Heart left ventricle (tissue), 16 donors: ENCODE measurements at regions not wholly inside any gene's neighbourhood (a gene's known extent, or its start where the extent isn't known, plus 50 kb on each side); places are given as distances from the start of the nearest gene placed in this dataset.

ENCODE experiments used
- ATAC-seq, 4 donors: fragments of 200-7000 bp; cut with Tn5 transposase; one replicate each; pipeline ENCODE4 v1.9.1; 2020 to 2022; ENCODE audit warnings: moderate library complexity in 4 of 4, mild to moderate bottlenecking in 3 of 4, moderate number of reproducible peaks in 1 of 4
- DNase-seq, 5 donors: peaks; one replicate each; pipeline ENCODE4 v3.0.0-alpha.2; 2020
- H3K27ac ChIP-seq, 12 donors: fragments of 200-600 bp; sonication (generic) in 4 of 12; one replicate each; pipeline versions ENCODE4 v1.5.0 to v1.8.0; 2016 to 2022; ENCODE audit warnings: mild to moderate bottlenecking in 2 of 12
- H3K27me3 ChIP-seq, 9 donors: fragments of 200-600 bp; sonication (generic) in 2 of 9; one replicate each; pipeline versions ENCODE4 v1.5.1 to v1.8.0; 2016 to 2022; ENCODE audit warnings: mild to moderate bottlenecking in 3 of 9
- H3K36me3 ChIP-seq, 9 donors: fragments of 200-600 bp; sonication (generic) in 2 of 9; one replicate each; pipeline versions ENCODE4 v1.5.0 to v1.8.0; 2018 to 2022; ENCODE audit warnings: mild to moderate bottlenecking in 2 of 9
- H3K4me1 ChIP-seq, 12 donors: fragments of 200-600 bp; sonication (generic) in 4 of 12; one replicate each; pipeline versions ENCODE4 v1.5.0 to v1.8.0; 2016 to 2022; ENCODE audit warnings: mild to moderate bottlenecking in 3 of 12
- H3K4me3 ChIP-seq, 12 donors: fragments of 200-600 bp; sonication (generic) in 4 of 12; one replicate each; pipeline versions ENCODE4 v1.5.0 to v1.8.0; 2017 to 2022; ENCODE audit warnings: mild to moderate bottlenecking in 9 of 12, moderate library complexity in 4 of 12
- H3K9me3 ChIP-seq, 12 donors: fragments of 200-600 bp; sonication (generic) in 4 of 12; one replicate each; pipeline versions ENCODE4 v1.5.0 to v1.8.0; 2016 to 2022; ENCODE audit warnings: mild to moderate bottlenecking in 1 of 12
- POLR2A ChIP-seq, 2 donors: fragments of 450-650 bp; IDR thresholded peaks; one replicate each; pipeline ENCODE4 v1.6.1; 2017; ENCODE audit warnings: antibody characterized with exemption in 2 of 2, mild to moderate bottlenecking in 2 of 2, moderate library complexity in 2 of 2
- WGBS, 4 donors: extraction: QIAGEN DNeasy Blood & Tissue Kit in 2 of 4; methylation state at CpG; one replicate each; pipeline versions ENCODE4 v1.1.5 to v1.1.7; 2013 to 2018; 5-methylcytosine and 5-hydroxymethylcytosine counted together
- intact Hi-C, 10 donors: fragments of 100-400 bp; cut with DNase I; formaldehyde crosslinking; loops; one replicate each; pipeline versions ENCODE4 v1.11.1 to v1.14.2; 2022
- TF ChIP-seq, protein P1 (sequence below), 12 donors: fragments of 200-600 bp; sonication (generic) in 4 of 12; IDR thresholded peaks; one replicate each; pipeline versions ENCODE4 v1.5.0 to v1.8.0; 2018 to 2022; ENCODE audit warnings: antibody characterized with exemption in 12 of 12, mild to moderate bottlenecking in 5 of 12
- donor health status: ischemic (EF 13 %, LVEDD 7.1; RV severe dilation, severe dysfunction).
- donor health status: healthy with polysubstance abuse.
- donor health status: DM: no; HTN: yes; CAD: no.
- donor health status: DM: no; HTN: no; CAD: no.
- donor health status: ischemic (EF 25% LVEDD 6.9; RV normal size, moderate dysfunction).
- donor health status: ischemic (EF 25% LVEDD 5.7; RV mildly dilated, moderate dysfunction).
- donor health status: healthy.
- donor health status: DM: yes; HTN: yes; CAD: no.
- donor health status: ischemic (EF 35%, LVEDD 5.7; RV mildly dilated, moderate dysfunction).
- donor health status: nonischemic (EF 11% LVEDD 7.7; RV severe dilation, severe dysfunction).
- donor health status: DM: yes; HTN: yes; CAD: no.
- donor health status: PGD.
- donor health status: ischemic (EF 29% LVEDD 5.4; RV normal size, mild dysfunction).
- donor health status: nonischemic (EF 23%, LVEDD 6.1; RV moderate dilation, normal function).

DNA sequence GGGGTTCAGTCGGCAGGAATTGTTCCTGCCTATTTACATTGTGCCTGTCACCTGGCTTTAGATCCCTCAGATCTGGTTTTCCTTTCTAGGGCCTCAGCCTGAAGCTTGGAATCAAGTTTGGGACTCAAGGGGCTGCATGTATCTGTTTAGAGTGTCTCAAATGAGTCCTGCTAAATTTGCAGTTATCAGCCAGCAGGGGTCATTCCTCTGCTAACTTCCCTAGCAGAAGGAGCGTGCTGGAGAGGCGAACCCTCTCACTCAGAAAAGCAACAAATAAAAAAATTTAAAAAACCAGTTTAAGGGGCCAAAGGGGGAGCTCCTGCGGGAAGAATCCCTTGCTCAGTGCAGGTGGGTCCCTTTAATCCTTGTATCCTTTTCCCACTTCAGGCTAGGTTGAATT is 1220.2 kb downstream of the JRKL start:
- Histone ChIP-seq H3K27me3 (no peaks in the 10 kb centered on the region), H3K4me3 (no peak overlapping the region), H3K36me3 (no peaks in the 10 kb centered on the region), H3K9me3 (peaks cover 0 to 37% (median 4%) of the 10 kb centered on the region in 12 donors), H3K27ac (no peak overlapping the region), H3K4me1 (peaks cover 0 to 2% (median 0%) of the 10 kb centered on the region in 12 donors)
- WGBS, 4 donors, result 63 to 66% (median 65%) methylated on average over 4 of the region's 4 CpGs
- ATAC-seq, result no peak
- intact Hi-C loops, result no loop called here
- no peak for TF ChIP-seq POLR2A (IDR thresholded peaks at IDR 0.05)
- TF ChIP-seq, protein P1, sequence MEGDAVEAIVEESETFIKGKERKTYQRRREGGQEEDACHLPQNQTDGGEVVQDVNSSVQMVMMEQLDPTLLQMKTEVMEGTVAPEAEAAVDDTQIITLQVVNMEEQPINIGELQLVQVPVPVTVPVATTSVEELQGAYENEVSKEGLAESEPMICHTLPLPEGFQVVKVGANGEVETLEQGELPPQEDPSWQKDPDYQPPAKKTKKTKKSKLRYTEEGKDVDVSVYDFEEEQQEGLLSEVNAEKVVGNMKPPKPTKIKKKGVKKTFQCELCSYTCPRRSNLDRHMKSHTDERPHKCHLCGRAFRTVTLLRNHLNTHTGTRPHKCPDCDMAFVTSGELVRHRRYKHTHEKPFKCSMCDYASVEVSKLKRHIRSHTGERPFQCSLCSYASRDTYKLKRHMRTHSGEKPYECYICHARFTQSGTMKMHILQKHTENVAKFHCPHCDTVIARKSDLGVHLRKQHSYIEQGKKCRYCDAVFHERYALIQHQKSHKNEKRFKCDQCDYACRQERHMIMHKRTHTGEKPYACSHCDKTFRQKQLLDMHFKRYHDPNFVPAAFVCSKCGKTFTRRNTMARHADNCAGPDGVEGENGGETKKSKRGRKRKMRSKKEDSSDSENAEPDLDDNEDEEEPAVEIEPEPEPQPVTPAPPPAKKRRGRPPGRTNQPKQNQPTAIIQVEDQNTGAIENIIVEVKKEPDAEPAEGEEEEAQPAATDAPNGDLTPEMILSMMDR (IDR thresholded peaks at IDR 0.05), result no peak
- DNase-seq, result no peak

DNA sequence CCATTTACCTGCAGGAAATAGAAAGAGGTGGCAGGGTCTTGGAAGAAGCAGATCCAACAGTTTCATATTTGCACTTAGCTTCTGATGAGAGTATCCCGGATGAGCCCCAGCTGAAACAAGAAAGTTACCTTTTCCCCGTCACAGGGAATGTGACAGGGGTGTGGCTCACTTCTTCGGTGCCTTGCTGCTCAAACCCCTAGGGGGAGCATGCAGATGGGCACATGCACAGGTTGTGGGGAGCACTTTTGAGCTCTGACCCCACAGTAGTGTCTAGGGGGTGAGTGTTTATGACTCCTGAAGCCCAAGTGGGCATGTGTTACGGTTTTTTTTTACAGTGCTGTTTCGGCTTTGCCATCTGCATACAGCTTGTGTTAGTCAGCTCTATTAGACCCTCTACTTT is 1221.0 kb downstream of the JRKL start:
- 92 to 99% (median 93%) methylated on average over 5 of the region's 5 CpGs for WGBS, 4 donors
- Histone ChIP-seq H3K9me3 (peaks cover 0 to 37% (median 4%) of the 10 kb centered on the region in 12 donors), H3K36me3 (no peaks in the 10 kb centered on the region), H3K27me3 (no peaks in the 10 kb centered on the region), H3K4me1 (peaks cover 0 to 5% (median 0%) of the 10 kb centered on the region in 12 donors), H3K4me3 (no peak overlapping the region), H3K27ac (no peak overlapping the region)
- DNase-seq (no peak), ATAC-seq (no peak)
- intact Hi-C loops, result no loop called here
- TF ChIP-seq, protein P1 (IDR thresholded peaks at IDR 0.05), result no peak
- no peak for TF ChIP-seq POLR2A (IDR thresholded peaks at IDR 0.05)

DNA sequence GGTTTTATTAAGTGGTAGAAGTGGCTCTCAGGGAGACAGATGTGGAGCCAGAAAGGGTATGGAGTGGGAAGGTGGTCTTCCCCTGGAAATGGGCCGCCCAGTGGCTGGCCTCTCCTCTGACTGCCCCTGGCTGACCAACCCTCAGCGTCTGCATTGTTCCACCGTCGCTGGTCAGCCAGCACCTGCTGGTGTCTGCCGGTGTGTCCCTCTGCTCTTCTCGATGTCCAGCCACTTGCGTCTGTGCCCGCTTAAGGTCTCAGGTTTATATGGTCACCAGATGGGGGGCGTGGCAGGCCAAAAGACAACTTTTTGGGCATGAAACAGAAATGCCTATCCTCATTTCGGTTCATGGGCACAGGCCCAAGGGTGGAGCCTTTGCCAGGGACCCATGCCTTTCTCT is 1221.5 kb downstream of the JRKL start:
- intact Hi-C loops, result no loop called here
- Histone ChIP-seq H3K27ac (no peak overlapping the region), H3K36me3 (no peaks in the 10 kb centered on the region), H3K9me3 (peaks cover 0 to 38% (median 5%) of the 10 kb centered on the region in 12 donors), H3K27me3 (no peaks in the 10 kb centered on the region), H3K4me3 (no peak overlapping the region), H3K4me1 (peaks cover 0 to 5% (median 0%) of the 10 kb centered on the region in 12 donors)
- 90 to 93% (median 93%) methylated on average over 3 to 10 of the region's 10 CpGs for whole genome bisulfite sequencing, 4 donors
- TF ChIP-seq, protein P1 (IDR thresholded peaks at IDR 0.05), result no peak
- ATAC-seq (no peak), DNase-seq (no peak)

DNA sequence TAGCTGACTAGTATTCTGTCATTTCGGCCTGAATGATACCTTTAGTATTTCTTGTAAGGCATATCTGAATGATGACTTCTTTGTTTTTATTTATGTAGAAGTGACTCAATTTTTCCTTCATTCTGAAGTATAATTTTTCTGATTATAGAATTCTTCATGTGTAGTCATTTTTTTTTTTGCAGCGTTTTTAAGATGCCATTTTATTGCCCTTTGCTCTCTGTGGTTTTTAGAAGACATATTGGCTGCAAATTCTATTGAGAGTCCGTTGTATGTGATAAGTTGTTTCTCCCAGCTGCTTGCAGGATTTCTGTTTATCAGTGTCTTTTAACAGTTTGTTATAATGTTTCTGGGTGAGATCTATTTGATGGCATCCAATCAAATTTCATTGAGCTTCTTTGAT is 1224.8 kb downstream of the JRKL start:
- no peak overlapping the region for H3K27ac ChIP-seq
- no peak for TF ChIP-seq POLR2A (IDR thresholded peaks at IDR 0.05)
- TF ChIP-seq, protein P1 (IDR thresholded peaks at IDR 0.05), result no peak
- H3K36me3 ChIP-seq, result no peaks in the 10 kb centered on the region
- intact Hi-C loops, result no loop called here
- H3K9me3 ChIP-seq, result peaks cover 0 to 38% (median 12%) of the 10 kb centered on the region in 12 donors
- H3K4me3 ChIP-seq, result no peak overlapping the region
- no peaks in the 10 kb centered on the region for H3K27me3 ChIP-seq
- WGBS, 4 donors, result 51 to 78% (median 65%) methylated on average over 3 of the region's 3 CpGs
- peaks cover 0 to 5% (median 0%) of the 10 kb centered on the region in 12 donors for H3K4me1 ChIP-seq
- DNase-seq (no peak), ATAC-seq (no peak)
